H1 (cell line): ENCODE measurements at regions not wholly inside any gene's neighbourhood (a gene's known extent, or its start where the extent isn't known, plus 50 kb on each side); places are given as distances from the start of the nearest gene placed in this dataset.

ENCODE experiments used
- CTCF ChIA-PET: fragments of 300-600 bp; sonication (Branson Sonifier 250); formaldehyde crosslinking; loops from one replicate; lab custom pipeline; 2021; ENCODE audit not compliant: partially characterized antibody; lab: Charles Lee
- POLR2A ChIA-PET: fragments of 300-600 bp; sonication (Branson Sonifier 250); formaldehyde crosslinking; loops from one replicate; lab custom pipeline; 2021; ENCODE audit warnings: inconsistent platforms; ENCODE audit not compliant: partially characterized antibody; lab: Charles Lee
- DNase-seq, 2 experiments: peaks; one replicate each; pipeline versions ENCODE4 v3.0.0 to v3.0.0-alpha.2; 2010 to 2022; ENCODE audit warnings: low spot score in 2 of 2, low read depth in 1 of 2, mixed read lengths in 1 of 2
- FAIRE-seq: peaks from 2 replicates; lab custom pipeline; 2011; peaks lifted over from hg19 to GRCh38; lab: Jason Lieb, UNC
- H2AFZ ChIP-seq: 2 replicates; pipeline ENCODE4 v1.8.1; 2012; ENCODE audit warnings: low read length, inconsistent platforms
- H2AK5ac ChIP-seq: 2 replicates; pipeline ENCODE4 v1.6.1; 2013; ENCODE audit warnings: low read depth, low read length
- H2BK120ac ChIP-seq: replicated peaks from 2 replicates; pipeline ENCODE3; 2013; ENCODE audit warnings: low read depth, low read length, inconsistent platforms
- H2BK12ac ChIP-seq: 2 replicates; pipeline ENCODE4 v1.6.1; 2013; ENCODE audit warnings: low read depth, low read length
- H2BK15ac ChIP-seq: 2 replicates; pipeline ENCODE4 v1.6.1; 2013; ENCODE audit warnings: low read length
- H2BK20ac ChIP-seq: 2 replicates; pipeline ENCODE4 v1.6.1; 2013; ENCODE audit warnings: low read length
- H2BK5ac ChIP-seq: 2 replicates; pipeline ENCODE4 v1.6.1; 2013; ENCODE audit warnings: low read depth, low read length
- H3K14ac ChIP-seq: 2 replicates; pipeline ENCODE4 v1.6.1; 2013; ENCODE audit warnings: inconsistent platforms; ENCODE audit not compliant: insufficient read length
- H3K18ac ChIP-seq: 2 replicates; pipeline ENCODE4 v1.6.1; 2013; ENCODE audit warnings: low read length; ENCODE audit errors: extremely low read depth
- H3K23ac ChIP-seq: 2 replicates; pipeline ENCODE4 v1.6.1; 2013; ENCODE audit warnings: inconsistent platforms; ENCODE audit not compliant: insufficient read length
- H3K23me2 ChIP-seq: 2 replicates; pipeline ENCODE4 v1.6.1; 2013; ENCODE audit warnings: low read depth, low read length
- H3K27ac ChIP-seq: 2 replicates; pipeline ENCODE4 v1.6.1; 2011; ENCODE audit warnings: low read depth, low read length, inconsistent platforms
- H3K27me3 ChIP-seq, 4 experiments: replicated peaks in 1 of 4; 1 replicate in 1 of 4; 2 replicates in 3 of 4; pipeline versions ENCODE4 v1.6.1 to v1.8.1; 2011 to 2013; ENCODE audit warnings: low read length in 3 of 4, mild to moderate bottlenecking in 3 of 4, inconsistent platforms in 2 of 4, mixed read lengths in 2 of 4, moderate library complexity in 1 of 4; ENCODE audit not compliant: control insufficient read depth in 3 of 4, insufficient read depth in 3 of 4; ENCODE audit errors: extremely low read depth in 1 of 4
- H3K36me3 ChIP-seq, 4 experiments: 2 replicates each; pipeline versions ENCODE4 v1.6.1 to v1.8.1; 2011 to 2013; ENCODE audit warnings: mild to moderate bottlenecking in 4 of 4, low read length in 3 of 4, moderate library complexity in 2 of 4, control low read depth in 1 of 4, inconsistent platforms in 1 of 4; ENCODE audit not compliant: insufficient read depth in 4 of 4, control insufficient read depth in 2 of 4
- H3K4ac ChIP-seq: replicated peaks from 2 replicates; pipeline ENCODE3; 2013; ENCODE audit warnings: low read length, low read depth, mixed read lengths, inconsistent platforms; ENCODE audit not compliant: insufficient read length
- H3K4me1 ChIP-seq, 4 experiments: replicated peaks in 1 of 4; 1 replicate in 1 of 4; 2 replicates in 3 of 4; pipeline versions ENCODE4 v1.6.1 to v1.8.1; 2011 to 2013; ENCODE audit warnings: low read length in 3 of 4, inconsistent platforms in 2 of 4, mixed read lengths in 1 of 4; ENCODE audit not compliant: insufficient read depth in 4 of 4, control insufficient read depth in 3 of 4
- H3K4me2 ChIP-seq, 2 experiments: 2 replicates each; pipeline versions ENCODE4 v1.6.1 to v1.8.1; 2011 to 2013; ENCODE audit warnings: low read depth in 2 of 2, low read length in 2 of 2, control low read depth in 1 of 2, inconsistent platforms in 1 of 2, mild to moderate bottlenecking in 1 of 2; ENCODE audit not compliant: insufficient read depth in 1 of 2
- H3K4me3 ChIP-seq, 4 experiments: fragments of 200-600, 300-600 bp in 1 of 4; sonication (generic), shearing (Covaris generic), sonication (Bioruptor Twin) in 1 of 4; 2 replicates each; pipeline versions ENCODE4 v1.5.1 to v1.8.1; 2011 to 2016; ENCODE audit warnings: low read length in 4 of 4, low read depth in 3 of 4, control low read depth in 2 of 4, inconsistent platforms in 2 of 4, mild to moderate bottlenecking in 2 of 4, mixed read lengths in 1 of 4, moderate library complexity in 1 of 4; ENCODE audit not compliant: insufficient read depth in 2 of 4; ENCODE audit errors: extremely low read depth in 1 of 4
- H3K56ac ChIP-seq: replicated peaks from 2 replicates; pipeline ENCODE3; 2013; ENCODE audit warnings: low read depth, mild to moderate bottlenecking, mixed read lengths, low read length, inconsistent platforms; ENCODE audit not compliant: insufficient read length
- H3K79me1 ChIP-seq: 2 replicates; pipeline ENCODE4 v1.6.1; 2013; ENCODE audit warnings: low read depth, low read length, control low read depth
- H3K79me2 ChIP-seq, 2 experiments: 2 replicates each; pipeline versions ENCODE4 v1.6.1 to v1.8.1; 2012 to 2013; ENCODE audit warnings: low read length in 2 of 2, mild to moderate bottlenecking in 2 of 2, inconsistent platforms in 1 of 2; ENCODE audit not compliant: insufficient read depth in 2 of 2, control insufficient read depth in 1 of 2
- H3K9ac ChIP-seq, 4 experiments: replicated peaks in 1 of 4; 1 replicate in 1 of 4; 2 replicates in 3 of 4; pipeline versions ENCODE4 v1.6.1 to v1.8.1; 2011 to 2013; ENCODE audit warnings: low read depth in 3 of 4, low read length in 3 of 4, control low read depth in 2 of 4, mild to moderate bottlenecking in 2 of 4, moderate library complexity in 2 of 4, inconsistent platforms in 1 of 4; ENCODE audit errors: extremely low read depth in 1 of 4
- H3K9me3 ChIP-seq, 2 experiments: 2 replicates each; pipeline versions ENCODE4 v1.6.1 to v1.8.1; 2012 to 2013; ENCODE audit warnings: mild to moderate bottlenecking in 2 of 2, moderate library complexity in 2 of 2, control low read depth in 1 of 2, inconsistent platforms in 1 of 2, low read depth in 1 of 2, low read length in 1 of 2, mixed read lengths in 1 of 2; ENCODE audit not compliant: insufficient read depth in 2 of 2
- H4K20me1 ChIP-seq, 2 experiments: replicated peaks in 1 of 2; 2 replicates each; pipeline versions ENCODE3 to v1.8.1; 2011 to 2013; ENCODE audit warnings: inconsistent platforms in 2 of 2, low read length in 2 of 2, mild to moderate bottlenecking in 1 of 2; ENCODE audit not compliant: insufficient read depth in 2 of 2, control insufficient read depth in 1 of 2
- H4K5ac ChIP-seq: 2 replicates; pipeline ENCODE4 v1.6.1; 2013; ENCODE audit warnings: low read length, low read depth, mixed read lengths, inconsistent platforms; ENCODE audit not compliant: insufficient read length
- H4K8ac ChIP-seq: 2 replicates; pipeline ENCODE4 v1.8.0; 2013; ENCODE audit warnings: mild to moderate bottlenecking, moderate library complexity, low read length, inconsistent platforms; ENCODE audit not compliant: insufficient read depth; ENCODE audit errors: extremely low read depth
- H4K91ac ChIP-seq: replicated peaks from 2 replicates; pipeline ENCODE3; 2013; ENCODE audit warnings: low read length, mixed read lengths, inconsistent platforms; ENCODE audit not compliant: insufficient read length
- ASH2L ChIP-seq: fragments of 200-600, 300-600 bp; sonication (generic); IDR thresholded peaks from one replicate; pipeline ENCODE4 v1.7.1; 2017; ENCODE audit warnings: low read length
- BCL11A ChIP-seq, 2 experiments: IDR thresholded peaks; one replicate each; pipeline ENCODE4 v1.6.1; 2011; ENCODE audit warnings: low read depth in 2 of 2, low read length in 2 of 2, mild to moderate bottlenecking in 2 of 2
- BRCA1 ChIP-seq: IDR thresholded peaks from 2 replicates; pipeline ENCODE4 v1.6.1; 2012; ENCODE audit warnings: low read depth, low read length, improper control_type of control experiment
- CBX5 ChIP-seq: fragments of 300-800, 300-1000 bp; sonication (generic); IDR thresholded peaks from 2 replicates; pipeline ENCODE4 v1.7.1; 2016; ENCODE audit warnings: antibody characterized with exemption, low read length, low read depth
- CTBP2 ChIP-seq: IDR thresholded peaks from 2 replicates; pipeline ENCODE4 v1.7.0; 2011; ENCODE audit warnings: borderline replicate concordance, mild to moderate bottlenecking, moderate library complexity, mixed read lengths, low read length; ENCODE audit not compliant: insufficient read depth, insufficient read length
- JUND ChIP-seq: IDR thresholded peaks from 2 replicates; pipeline ENCODE4 v1.6.1; 2011; ENCODE audit warnings: mild to moderate bottlenecking, improper control_type of control experiment, low read length
- NANOG ChIP-seq: IDR thresholded peaks from 2 replicates; pipeline ENCODE4 v1.6.1; 2011; ENCODE audit warnings: low read length, low read depth, mild to moderate bottlenecking, inconsistent platforms; ENCODE audit not compliant: insufficient read depth, poor library complexity, severe bottlenecking
- NRF1 ChIP-seq: IDR thresholded peaks from 2 replicates; pipeline ENCODE4 v1.6.1; 2011; ENCODE audit warnings: mild to moderate bottlenecking, low read depth, low read length, improper control_type of control experiment
- SAP30 ChIP-seq: fragments of 300-600 bp; sonication (generic); IDR thresholded peaks from 2 replicates; pipeline ENCODE4 v1.7.1; 2012; ENCODE audit warnings: low read length, moderate library complexity, mild to moderate bottlenecking, inconsistent platforms; ENCODE audit not compliant: insufficient read depth, insufficient replicate concordance
- SIRT6 ChIP-seq: IDR thresholded peaks from one replicate; pipeline ENCODE4 v1.7.1; 2012; ENCODE audit warnings: low read length, inconsistent platforms
- SIX5 ChIP-seq: IDR thresholded peaks from 2 replicates; pipeline ENCODE4 v1.6.1; 2011; ENCODE audit warnings: mild to moderate bottlenecking, low read depth, low read length
- SP2 ChIP-seq: IDR thresholded peaks from 2 replicates; pipeline ENCODE4 v1.6.1; 2012; ENCODE audit warnings: mild to moderate bottlenecking, low read length, inconsistent platforms
- SUZ12 ChIP-seq: fragments of 200-600 bp; sonication (generic); IDR thresholded peaks from 2 replicates; pipeline ENCODE4 v1.6.1; 2012; ENCODE audit warnings: mild to moderate bottlenecking, inconsistent platforms, low read length, moderate library complexity, mixed read lengths
- TAF1 ChIP-seq: IDR thresholded peaks from 2 replicates; pipeline ENCODE4 v1.6.1; 2011; ENCODE audit warnings: mild to moderate bottlenecking, low read depth, low read length
- WGBS, 2 experiments: shearing (Covaris generic) in 1 of 2; methylation state at CpG; one replicate each; pipeline versions ENCODE4 v1.1.6 to v1.1.7; 2013 to 2015; ENCODE audit warnings: low lambda C conversion rate in 2 of 2, mixed read lengths in 2 of 2, inconsistent platforms in 1 of 2, low coverage in 1 of 2, missing lambda C conversion rate in 1 of 2; ENCODE audit not compliant: insufficient replicate concordance in 2 of 2, insufficient coverage in 1 of 2, insufficient read length in 1 of 2; ENCODE audit errors: extremely low coverage in 1 of 2, missing lambda C conversion rate in 1 of 2; 5-methylcytosine and 5-hydroxymethylcytosine counted together
- TF ChIP-seq, protein P1 (sequence below): IDR thresholded peaks from 2 replicates; pipeline ENCODE4 v1.6.1; 2012; ENCODE audit warnings: inconsistent platforms

GRCh38 chr15:37339856-37340255 lies 239.5 kb upstream of the MEIS2 start:
- 0 out of 2 replicates have a peak overlapping the region, but pooled peaks have one; percentile 16 for H2AFZ ChIP-seq
- no peak overlapping the region for H4K5ac ChIP-seq
- H2BK5ac ChIP-seq, result no peak overlapping the region
- H3K14ac ChIP-seq, result no peak overlapping the region
- no peak overlapping the region for H3K23ac ChIP-seq
- H3K27ac ChIP-seq, result no peak overlapping the region
- no peak overlapping the region for H2BK12ac ChIP-seq
- H3K4me3 ChIP-seq, result no peak overlapping the region
- no peaks in the 10 kb centered on the region for H3K4me1 ChIP-seq
- no peaks in the 10 kb centered on the region for H4K20me1 ChIP-seq
- WGBS, 2 experiments, result 88% methylated on average over 3 of the region's 3 CpGs; no CpG with 5 or more reads in 1 of the 2 experiments
- no peak overlapping the region for H3K56ac ChIP-seq
- H3K36me3 ChIP-seq, result no peaks in the 10 kb centered on the region
- no peaks in the 10 kb centered on the region for H3K23me2 ChIP-seq
- H3K79me1 ChIP-seq, result no peaks in the 10 kb centered on the region
- DNase-seq (no peak), FAIRE-seq (no peak)
- no peak overlapping the region for H3K9ac ChIP-seq
- ChIA-PET POLR2A (no interaction called here), CTCF (interaction anchor here (0.9 to 1.5 kb wide), 4 partner anchors 10 to 162 kb away, joined by 3 read pairs; no protein-coding TSS in a partner anchor)
- no peak overlapping the region for H2BK20ac ChIP-seq
- no peak overlapping the region for H4K8ac ChIP-seq
- H2AK5ac ChIP-seq, result no peak overlapping the region
- no peaks in the 10 kb centered on the region for H3K79me2 ChIP-seq
- H3K18ac ChIP-seq, result no peak overlapping the region
- H3K4me2 ChIP-seq, result no peak overlapping the region
- no peak overlapping the region for H2BK120ac ChIP-seq
- H3K27me3 ChIP-seq, result no peaks in the 10 kb centered on the region
- H3K9me3 ChIP-seq, result no peaks in the 10 kb centered on the region
- no peak overlapping the region for H4K91ac ChIP-seq
- no peak overlapping the region for H3K4ac ChIP-seq
- no peak overlapping the region for H2BK15ac ChIP-seq
- no peak for TF ChIP-seq NANOG
- TF ChIP-seq NRF1, result no peak
- TF ChIP-seq JUND, result no peak
- no peak for TF ChIP-seq SUZ12
- no peak for TF ChIP-seq SP2
- no peak for TF ChIP-seq CBX5
- TF ChIP-seq BRCA1, result no peak
- TF ChIP-seq ASH2L, result no peak
- no peak for TF ChIP-seq TAF1
- no peak for TF ChIP-seq BCL11A (IDR thresholded peaks at IDR 0.05; ENCODE audit: low read depth in 2 of 2, low read length in 2 of 2)
- no peak for TF ChIP-seq SIX5
- no peak for TF ChIP-seq CTBP2
- TF ChIP-seq SAP30, result no peak
- no peak for TF ChIP-seq SIRT6
- TF ChIP-seq, protein P1, sequence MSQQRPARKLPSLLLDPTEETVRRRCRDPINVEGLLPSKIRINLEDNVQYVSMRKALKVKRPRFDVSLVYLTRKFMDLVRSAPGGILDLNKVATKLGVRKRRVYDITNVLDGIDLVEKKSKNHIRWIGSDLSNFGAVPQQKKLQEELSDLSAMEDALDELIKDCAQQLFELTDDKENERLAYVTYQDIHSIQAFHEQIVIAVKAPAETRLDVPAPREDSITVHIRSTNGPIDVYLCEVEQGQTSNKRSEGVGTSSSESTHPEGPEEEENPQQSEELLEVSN, result no peak
